ENCODE measurements at regions not wholly inside any gene's neighbourhood (a gene's known extent, or its start where the extent isn't known, plus 50 kb on each side); places are given as distances from the start of the nearest gene placed in this dataset.

DNA sequence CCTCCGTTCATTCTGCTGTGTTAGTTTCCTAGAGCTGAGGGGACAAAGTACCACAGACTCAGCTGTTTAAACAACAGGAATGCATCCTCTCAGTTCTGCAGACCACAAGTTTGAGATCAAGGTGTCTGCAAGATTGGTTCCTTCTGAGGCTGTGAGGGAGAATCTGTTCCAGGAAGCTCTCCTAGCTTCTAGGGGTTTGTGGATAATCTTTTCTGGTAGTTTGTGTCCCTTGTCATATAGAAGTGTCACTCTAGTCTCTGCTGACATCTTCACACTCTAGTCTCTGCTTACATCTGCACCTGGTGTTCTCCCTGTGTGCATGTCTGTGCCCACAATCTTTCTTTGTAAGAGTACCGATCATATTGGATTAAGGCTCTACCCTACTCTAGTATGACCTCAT, 581.8 kb downstream of the RNF144A start:
- no peak overlapping the region for H3K4me2 ChIP-seq (ENCODE audit: low read depth, low read length)
- H3K9ac ChIP-seq (ENCODE audit: low read length) = no peak overlapping the region
- H3K9me3 ChIP-seq (replicated peaks; ENCODE audit: insufficient read depth, low read length) = no peaks in the 10 kb centered on the region
- no peaks in the 10 kb centered on the region for H3K4me1 ChIP-seq (ENCODE audit: low read length)
- H3K4me3 ChIP-seq (ENCODE audit: low read length) = no peak overlapping the region
- no peaks in the 10 kb centered on the region for H3K27me3 ChIP-seq (replicated peaks; ENCODE audit: insufficient read depth, low read length)
- no peak overlapping the region for H3K27ac ChIP-seq (ENCODE audit: low read length)
- TF ChIP-seq EZH2 (optimal IDR thresholded peaks at IDR 0.05; ENCODE audit: low read depth, low read length) (no peak), CTCF (IDR thresholded peaks at IDR 0.05; ENCODE audit: low read length) (no peak), EZH2phosphoT487 (IDR thresholded peaks at IDR 0.05; ENCODE audit: low read length) (no peak)
- no peaks in the 10 kb centered on the region for H4K20me1 ChIP-seq (ENCODE audit: insufficient read depth, low read length)
- H3F3A ChIP-seq (ENCODE audit: insufficient read depth, low read length) = no peaks in the 10 kb centered on the region
- no peaks in the 10 kb centered on the region for H3K36me3 ChIP-seq (replicated peaks; ENCODE audit: insufficient read depth, low read length)
- no peaks in the 10 kb centered on the region for H3K79me2 ChIP-seq (ENCODE audit: low read length)
- H3K9me2 ChIP-seq (replicated peaks; ENCODE audit: insufficient read depth, low read length) = no peaks in the 10 kb centered on the region
- DNase-seq = no peak
- no peak overlapping the region for H2AFZ ChIP-seq (ENCODE audit: low read length)

DNA sequence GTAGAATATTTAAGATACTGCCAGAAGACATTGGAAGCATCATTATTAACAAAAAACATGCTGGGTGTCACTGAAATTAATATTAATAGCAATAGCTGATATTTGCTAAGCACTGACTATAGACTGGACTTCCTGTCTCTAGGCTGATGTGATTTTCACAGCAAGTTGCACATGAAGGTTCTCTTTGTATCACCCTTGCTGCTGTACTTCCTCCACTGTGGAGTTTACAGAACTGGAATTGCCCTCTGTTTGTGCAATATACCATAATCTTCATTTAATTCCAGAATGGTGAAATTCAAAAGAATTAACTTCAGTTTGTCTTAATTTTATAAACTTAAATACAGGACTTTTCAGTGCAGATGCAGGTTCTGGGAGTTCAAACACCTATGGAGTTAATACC, 585.1 kb downstream of the RNF144A start:
- H4K20me1 ChIP-seq (ENCODE audit: insufficient read depth, low read length) = no peaks in the 10 kb centered on the region
- no peaks in the 10 kb centered on the region for H3K9me2 ChIP-seq (replicated peaks; ENCODE audit: insufficient read depth, low read length)
- H3K79me2 ChIP-seq (ENCODE audit: low read length) = no peaks in the 10 kb centered on the region
- no peak overlapping the region for H3K4me3 ChIP-seq (ENCODE audit: low read length)
- DNase-seq = no peak
- H2AFZ ChIP-seq (ENCODE audit: low read length) = no peak overlapping the region
- H3F3A ChIP-seq (ENCODE audit: insufficient read depth, low read length) = no peaks in the 10 kb centered on the region
- no peak overlapping the region for H3K27ac ChIP-seq (ENCODE audit: low read length)
- H3K4me2 ChIP-seq (ENCODE audit: low read depth, low read length) = no peak overlapping the region
- H3K36me3 ChIP-seq (replicated peaks; ENCODE audit: insufficient read depth, low read length) = no peaks in the 10 kb centered on the region
- H3K4me1 ChIP-seq (ENCODE audit: low read length) = no peaks in the 10 kb centered on the region
- no peaks in the 10 kb centered on the region for H3K9me3 ChIP-seq (replicated peaks; ENCODE audit: insufficient read depth, low read length)
- H3K9ac ChIP-seq (ENCODE audit: low read length) = no peak overlapping the region
- H3K27me3 ChIP-seq (replicated peaks; ENCODE audit: insufficient read depth, low read length) = no peaks in the 10 kb centered on the region
- TF ChIP-seq CTCF (IDR thresholded peaks at IDR 0.05; ENCODE audit: low read length) (no peak), EZH2phosphoT487 (IDR thresholded peaks at IDR 0.05; ENCODE audit: low read length) (no peak), EZH2 (optimal IDR thresholded peaks at IDR 0.05; ENCODE audit: low read depth, low read length) (no peak)

- Histone ChIP-seq H3K27me3 (replicated peaks; ENCODE audit: insufficient read depth, low read length) (no peaks in the 10 kb centered on the region), H3K4me3 (ENCODE audit: low read length) (no peak overlapping the region), H2AFZ (ENCODE audit: low read length) (no peak overlapping the region), H3K4me1 (ENCODE audit: low read length) (no peaks in the 10 kb centered on the region), H3K9ac (ENCODE audit: low read length) (no peak overlapping the region), H3K9me3 (replicated peaks; ENCODE audit: insufficient read depth, low read length) (no peaks in the 10 kb centered on the region), H3K79me2 (ENCODE audit: low read length) (no peaks in the 10 kb centered on the region), H3K27ac (ENCODE audit: low read length) (no peak overlapping the region), H3K4me2 (ENCODE audit: low read depth, low read length) (no peak overlapping the region), H3F3A (ENCODE audit: insufficient read depth, low read length) (no peaks in the 10 kb centered on the region), H3K9me2 (replicated peaks; ENCODE audit: insufficient read depth, low read length) (no peaks in the 10 kb centered on the region), H4K20me1 (ENCODE audit: insufficient read depth, low read length) (no peaks in the 10 kb centered on the region), H3K36me3 (replicated peaks; ENCODE audit: insufficient read depth, low read length) (no peaks in the 10 kb centered on the region)
- DNase-seq = no peak
- no peak for TF ChIP-seq EZH2phosphoT487 (IDR thresholded peaks at IDR 0.05; ENCODE audit: low read length)
- TF ChIP-seq CTCF (IDR thresholded peaks at IDR 0.05; ENCODE audit: low read length) = no peak
Measured at GRCh38 chr2:7508296-7508943, 591.2 kb downstream of the RNF144A start.
